HG03432 (cell line): ENCODE measurements at regions not wholly inside any gene's neighbourhood (a gene's known extent, or its start where the extent isn't known, plus 50 kb on each side); places are given as distances from the start of the nearest gene placed in this dataset.

Experiments
- ATAC-seq: cut with Tn5 transposase; IDR thresholded peaks from one replicate; pipeline ENCODE4 v1.9.1; 2021; ENCODE audit warnings: mild to moderate bottlenecking, moderate library complexity; ENCODE audit not compliant: unreplicated experiment

DNA sequence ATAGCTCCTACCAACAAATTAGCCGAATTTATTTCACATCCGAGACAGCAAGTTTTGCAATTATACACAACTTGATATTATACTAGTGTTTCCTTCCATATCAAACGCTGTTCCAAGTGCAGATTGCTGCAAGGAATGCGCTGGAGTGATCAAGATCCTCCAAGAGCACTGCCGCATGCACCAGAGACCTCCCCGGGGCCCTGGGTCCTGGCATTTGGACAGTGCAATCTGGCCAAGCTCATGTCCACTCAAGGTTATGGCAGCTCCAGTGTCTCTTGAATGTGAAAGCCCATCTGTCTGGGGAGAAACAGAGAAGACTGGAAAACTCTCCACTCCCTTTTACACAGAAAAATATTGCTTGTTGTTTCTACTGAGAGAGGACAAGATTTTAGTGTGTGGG, 111.9 kb downstream of the HSPH1 start:
- ATAC-seq = no peak

DNA sequence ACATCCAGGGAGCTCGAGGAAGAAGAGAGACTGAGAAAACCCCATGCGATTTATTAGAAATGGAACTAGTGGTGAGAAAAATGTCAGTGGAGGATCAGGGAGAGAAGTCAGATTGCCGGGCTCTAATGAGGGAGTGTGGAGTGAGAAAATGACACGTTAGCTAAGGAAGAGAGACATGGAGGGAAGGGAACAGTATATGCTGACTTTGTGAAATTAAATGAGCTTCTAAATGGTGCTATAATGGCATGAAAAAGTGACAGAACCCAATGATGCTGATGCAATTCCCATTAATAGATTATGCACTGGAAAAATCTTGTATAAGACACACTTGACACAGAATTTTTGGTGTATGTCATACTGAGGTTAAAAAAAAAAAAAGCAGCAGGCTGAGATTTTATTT, 112.6 kb downstream of the HSPH1 start:
- ATAC-seq = no peak

DNA sequence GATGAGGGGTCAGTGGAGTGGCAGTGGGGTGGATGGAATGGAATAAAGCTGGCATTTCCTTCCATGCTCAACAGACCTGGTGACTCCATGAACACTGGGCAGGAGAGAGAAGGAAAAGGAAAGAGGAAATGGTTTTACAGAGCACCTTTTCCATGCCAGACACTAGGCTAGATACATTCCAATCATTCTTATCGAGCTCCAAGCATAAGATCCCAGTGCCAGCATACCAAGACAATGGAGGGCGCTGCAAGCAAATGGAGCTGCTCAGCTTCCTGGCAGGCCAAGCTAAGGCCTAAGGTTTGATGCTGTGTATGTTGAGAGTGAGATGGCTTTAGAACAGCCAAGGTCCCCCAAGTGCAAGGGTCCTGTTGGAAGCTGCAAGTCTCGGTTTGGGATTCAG, 113.2 kb downstream of the HSPH1 start:
- no peak for ATAC-seq

DNA sequence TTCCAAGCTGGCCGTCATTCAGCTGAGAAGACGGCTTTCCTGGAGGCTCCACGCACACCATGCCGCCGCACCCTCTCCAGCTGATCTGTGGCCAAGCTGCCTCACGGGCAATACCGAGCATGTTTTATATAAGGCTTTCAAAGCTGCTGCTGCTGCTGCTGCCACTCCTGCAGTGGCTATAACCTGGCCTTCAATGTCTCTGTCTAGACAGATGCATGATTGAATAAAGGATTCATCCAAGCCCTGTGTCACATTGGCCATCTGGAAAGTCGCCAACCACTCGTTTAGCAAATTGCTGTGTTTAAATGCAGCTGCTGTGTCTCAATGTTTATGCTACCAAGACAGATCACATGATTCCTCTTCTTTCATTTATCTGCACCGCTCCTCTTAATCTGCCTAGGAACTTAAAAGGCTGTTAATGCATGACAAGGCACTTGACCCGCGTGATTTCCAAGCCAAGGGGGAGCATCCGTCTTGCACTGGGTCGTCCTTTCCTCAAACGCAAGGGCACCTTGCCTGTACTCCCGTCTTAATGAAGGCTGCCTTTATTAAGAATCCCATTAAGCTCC, 114.3 kb downstream of the TEX26 start:
- no peak for ATAC-seq

DNA sequence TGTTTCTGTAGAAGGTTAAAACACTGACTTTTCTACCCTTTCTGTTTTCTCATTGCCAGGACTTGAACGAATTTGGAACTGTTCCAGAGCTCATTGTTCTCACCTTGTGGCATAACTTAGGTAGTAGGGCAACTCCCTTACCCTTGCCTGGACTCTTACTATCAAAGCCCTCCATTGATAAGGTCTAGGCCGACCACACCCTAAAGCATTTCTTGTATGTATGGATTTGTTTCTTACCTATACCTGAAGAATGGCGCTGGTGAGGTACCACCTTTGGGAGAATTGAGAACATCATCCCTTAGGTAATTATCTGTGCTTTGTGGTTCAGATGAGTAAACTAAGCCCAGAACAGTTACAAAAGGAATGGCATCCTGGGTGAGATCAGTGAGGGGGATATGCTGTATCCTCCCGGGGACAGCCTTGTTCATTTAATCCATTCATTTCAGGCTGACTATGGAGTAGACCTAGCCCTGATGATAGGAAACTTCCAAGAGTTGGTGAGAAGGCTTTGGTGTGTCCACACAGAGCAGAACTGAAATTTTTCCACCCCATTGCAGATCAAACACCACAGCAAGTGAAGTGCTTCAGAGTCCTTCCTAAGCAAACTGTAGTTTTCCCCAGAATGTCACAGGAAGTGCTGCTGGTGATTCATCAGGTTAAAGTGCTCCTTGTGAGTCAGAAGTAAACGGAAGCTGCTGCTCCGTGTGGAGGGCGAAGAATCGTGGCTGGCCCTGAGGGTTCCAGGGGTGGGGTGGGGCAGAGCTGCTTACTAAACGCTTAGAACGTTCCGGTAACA, 113.0 kb downstream of the TEX26 start:
- ATAC-seq = peak; percentile 79

DNA sequence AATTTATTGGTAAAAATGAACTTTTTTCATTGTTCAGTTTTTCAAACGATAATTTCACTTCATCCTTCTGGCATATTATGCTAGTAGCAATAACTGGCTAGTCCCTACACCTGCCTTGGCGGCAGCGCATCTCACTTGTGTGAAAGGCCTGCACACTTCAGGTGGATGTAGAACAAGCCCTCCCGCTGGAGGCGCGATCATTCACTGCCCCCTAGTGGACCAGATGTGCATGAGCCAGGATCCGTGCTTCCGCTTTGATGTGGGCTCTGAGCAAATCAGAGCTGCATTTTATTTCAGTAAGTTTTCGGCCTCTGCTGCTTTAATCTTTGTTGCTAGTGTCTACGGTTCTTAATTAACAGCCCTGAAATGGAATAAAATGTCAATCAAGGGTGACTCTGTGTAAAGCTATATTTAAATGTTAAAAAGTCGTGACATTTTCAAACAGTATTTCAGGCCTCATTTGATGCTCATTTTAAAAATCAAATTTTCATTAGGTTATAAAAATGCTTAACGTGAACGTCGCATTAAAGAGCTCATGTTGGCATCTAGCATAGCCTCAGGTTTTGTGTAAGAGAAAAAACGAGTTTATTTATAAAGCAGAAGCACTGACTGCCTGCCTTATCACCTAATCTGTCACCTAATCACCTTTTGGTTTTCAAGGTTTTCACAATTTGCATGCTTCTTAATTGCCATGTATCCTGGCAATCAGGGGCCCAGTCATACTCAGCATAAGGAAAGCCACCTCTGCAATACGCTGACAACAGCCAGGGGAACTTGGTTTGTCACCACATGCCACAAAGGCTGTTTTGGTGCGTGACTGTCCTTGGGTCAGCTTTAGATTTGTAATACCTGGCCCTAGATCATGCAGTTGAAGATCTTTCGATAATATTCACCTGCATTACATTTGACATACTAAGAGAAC, 112.2 kb downstream of the TEX26 start:
- peak; percentile 79 for ATAC-seq

DNA sequence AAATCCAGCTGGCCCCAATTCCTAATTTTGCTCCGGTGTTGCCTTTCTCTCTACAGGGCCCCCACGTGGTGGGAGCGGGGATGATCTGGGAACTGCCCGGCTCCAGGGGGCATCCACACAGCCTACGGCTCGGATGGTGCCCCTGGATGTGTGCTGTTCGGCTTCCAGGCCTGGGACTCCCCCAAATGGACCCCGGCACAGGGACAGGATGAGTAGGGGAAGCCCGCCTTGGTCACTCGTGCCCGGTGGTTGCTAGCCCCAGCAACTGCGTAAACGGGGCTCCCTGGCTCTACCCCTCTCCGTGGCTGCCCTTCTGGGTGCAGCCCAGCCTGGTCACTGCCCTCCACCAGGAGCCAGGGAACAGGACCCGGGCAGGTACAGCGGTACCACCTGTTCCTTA, 111.5 kb downstream of the TEX26 start:
- ATAC-seq = no peak

DNA sequence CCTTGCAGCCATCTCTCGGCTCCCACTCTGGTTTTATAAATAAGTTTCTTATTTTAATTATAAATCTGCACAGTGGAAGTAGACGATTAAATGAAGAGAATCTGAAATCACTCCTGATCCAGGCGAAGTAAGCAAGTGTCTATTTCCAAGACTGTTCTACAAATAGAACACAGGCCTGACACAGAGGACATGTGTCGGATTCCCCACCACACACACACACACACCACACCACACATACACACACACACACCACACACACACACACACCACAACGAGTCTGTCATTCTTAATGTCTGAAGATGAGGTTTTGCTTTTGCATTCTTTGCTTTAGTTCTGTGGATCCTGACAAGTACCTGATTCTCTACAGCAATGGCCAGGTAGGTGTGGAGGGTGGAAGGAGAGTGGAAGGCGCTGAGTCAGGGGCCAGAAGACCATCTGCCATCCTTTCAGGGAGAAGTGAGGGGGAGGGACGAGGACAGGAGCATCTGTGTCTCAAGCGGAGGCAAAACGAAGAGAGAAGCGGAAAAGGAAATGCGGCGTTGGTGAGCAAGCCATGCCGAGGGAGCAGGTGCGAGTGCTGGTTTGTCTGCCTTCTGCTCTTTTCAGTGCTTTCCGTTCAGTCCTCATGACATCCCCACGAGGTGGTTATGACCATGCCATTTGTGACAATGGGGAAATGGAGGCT, 110.2 kb downstream of the TEX26 start:
- ATAC-seq = no peak

DNA sequence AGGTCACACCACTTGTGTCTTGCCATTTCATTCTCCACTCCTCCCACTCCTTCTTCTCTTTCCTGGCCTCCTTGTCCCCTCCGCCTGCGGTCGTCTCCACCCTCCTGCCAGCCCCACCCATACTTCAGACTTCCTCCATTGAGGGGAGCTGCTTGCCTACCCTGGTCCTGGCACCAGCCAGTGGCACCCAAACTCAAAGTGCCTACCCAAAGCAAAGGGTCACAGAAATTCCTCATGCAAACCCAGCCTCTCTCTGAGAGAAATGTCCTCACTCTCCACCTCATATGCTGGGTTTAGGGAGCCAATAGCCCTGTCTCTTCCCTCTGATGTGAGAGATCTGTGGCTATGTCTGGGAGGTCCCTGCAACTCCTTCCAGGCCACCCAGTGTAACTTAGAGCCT, 109.6 kb downstream of the TEX26 start:
- ATAC-seq = no peak

DNA sequence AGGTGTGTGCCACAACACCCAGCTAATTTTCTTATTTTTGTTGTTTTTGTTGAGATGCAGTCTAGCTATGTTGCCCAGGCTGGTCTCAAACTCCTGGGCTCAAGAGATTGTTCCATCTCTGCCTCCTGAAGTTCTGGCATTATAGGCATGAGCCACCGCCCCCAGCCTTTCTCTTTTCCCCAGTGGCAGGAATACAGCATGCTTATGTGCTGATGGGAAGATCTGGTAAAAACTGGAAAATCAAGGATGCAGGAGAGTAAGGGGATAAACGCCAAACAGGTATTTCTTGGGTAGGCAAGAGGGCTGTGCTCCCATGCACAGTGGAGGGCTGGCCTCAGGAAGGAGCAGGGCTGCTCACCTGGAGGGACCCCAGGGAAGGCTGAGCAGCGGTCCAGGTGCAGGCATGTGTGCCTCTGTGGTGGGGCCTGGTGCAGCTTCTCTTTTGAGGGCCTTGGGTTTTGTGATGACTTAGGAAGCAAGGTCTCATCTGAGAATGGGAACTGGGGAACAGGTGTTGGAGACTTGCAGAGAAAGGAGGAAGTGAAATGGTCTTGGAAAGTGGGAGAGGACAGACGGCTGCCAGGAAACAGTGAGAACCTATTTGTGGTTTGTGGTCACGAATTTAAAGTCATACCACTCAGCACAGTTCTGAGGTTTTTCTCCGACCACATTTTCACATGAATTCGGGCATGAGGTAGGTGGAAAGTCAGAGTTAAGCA, 106.5 kb downstream of the TEX26 start:
- ATAC-seq = peak; percentile 91

DNA sequence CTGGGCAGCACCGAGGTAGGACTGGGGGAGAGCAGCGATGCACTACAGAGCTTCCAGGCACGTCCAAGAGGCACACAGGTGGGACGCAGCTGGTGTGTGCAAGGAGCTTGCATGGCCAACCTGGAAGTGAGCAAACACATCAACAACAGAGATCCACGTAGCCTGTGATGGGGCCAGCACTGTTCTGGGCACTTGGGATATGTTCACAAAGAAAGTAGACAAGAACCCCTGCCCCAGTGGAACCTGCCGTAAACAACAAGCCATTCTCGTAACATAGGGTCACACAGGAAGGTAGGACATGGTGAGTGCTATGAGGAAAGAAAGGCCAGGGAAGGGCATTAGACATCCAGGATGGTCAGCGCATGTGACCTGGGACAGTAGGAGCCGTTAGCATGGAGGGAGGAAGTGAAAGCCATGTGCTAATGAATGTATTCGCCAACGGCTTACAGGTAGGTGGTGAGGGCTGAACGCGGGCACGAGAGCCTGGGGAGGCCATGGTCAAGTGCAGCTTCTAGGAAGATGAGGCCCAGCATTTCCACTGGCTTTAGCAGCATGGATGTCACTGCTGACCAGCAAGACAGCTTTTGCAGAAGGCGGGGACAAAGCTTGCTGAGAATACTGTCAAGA, 105.5 kb downstream of the TEX26 start:
- ATAC-seq = no peak

DNA sequence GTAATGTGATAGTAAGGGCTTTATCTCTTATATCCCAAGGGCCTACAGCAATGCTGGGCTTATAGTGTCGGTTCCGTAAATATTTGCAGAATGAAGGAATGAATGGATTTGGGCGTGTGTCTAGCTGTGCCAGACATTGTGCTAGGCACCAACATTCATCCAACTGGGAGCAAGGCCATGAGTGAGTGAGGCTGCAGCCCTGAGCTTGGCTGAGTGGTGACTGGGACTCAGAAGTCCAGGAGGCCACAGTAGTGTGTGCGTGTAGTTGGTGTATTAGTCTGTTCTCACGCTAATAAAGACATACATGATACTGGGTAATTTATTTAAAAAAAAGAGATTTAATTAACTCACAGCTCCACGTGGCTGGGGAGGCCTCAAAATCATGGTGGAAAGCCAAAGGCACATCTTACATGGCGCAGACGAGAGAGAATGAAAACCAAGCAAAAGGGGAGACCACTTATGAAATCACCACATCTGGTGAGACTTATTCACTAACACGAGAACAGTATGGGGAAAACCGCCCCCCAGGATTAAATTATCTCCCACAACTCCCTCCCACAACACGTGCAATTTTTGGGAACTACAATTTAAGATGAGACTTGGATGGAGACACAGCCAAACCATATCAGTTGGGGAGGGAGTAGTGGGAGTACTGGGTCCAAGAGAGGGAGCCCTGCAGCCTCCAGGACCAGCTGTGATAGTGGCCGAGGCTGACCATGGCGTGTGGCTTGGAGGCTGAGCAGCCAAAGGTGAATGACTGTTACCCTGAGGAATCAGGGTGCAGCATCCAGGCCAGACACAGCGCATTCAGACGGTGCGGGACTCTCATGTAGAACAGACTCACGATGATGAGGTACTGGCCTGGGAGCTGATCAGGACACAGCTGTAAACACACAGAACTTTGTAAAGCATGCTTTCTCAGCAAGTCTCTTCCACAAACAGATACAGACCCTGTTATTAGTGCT, 104.6 kb downstream of the TEX26 start:
- ATAC-seq = no peak

DNA sequence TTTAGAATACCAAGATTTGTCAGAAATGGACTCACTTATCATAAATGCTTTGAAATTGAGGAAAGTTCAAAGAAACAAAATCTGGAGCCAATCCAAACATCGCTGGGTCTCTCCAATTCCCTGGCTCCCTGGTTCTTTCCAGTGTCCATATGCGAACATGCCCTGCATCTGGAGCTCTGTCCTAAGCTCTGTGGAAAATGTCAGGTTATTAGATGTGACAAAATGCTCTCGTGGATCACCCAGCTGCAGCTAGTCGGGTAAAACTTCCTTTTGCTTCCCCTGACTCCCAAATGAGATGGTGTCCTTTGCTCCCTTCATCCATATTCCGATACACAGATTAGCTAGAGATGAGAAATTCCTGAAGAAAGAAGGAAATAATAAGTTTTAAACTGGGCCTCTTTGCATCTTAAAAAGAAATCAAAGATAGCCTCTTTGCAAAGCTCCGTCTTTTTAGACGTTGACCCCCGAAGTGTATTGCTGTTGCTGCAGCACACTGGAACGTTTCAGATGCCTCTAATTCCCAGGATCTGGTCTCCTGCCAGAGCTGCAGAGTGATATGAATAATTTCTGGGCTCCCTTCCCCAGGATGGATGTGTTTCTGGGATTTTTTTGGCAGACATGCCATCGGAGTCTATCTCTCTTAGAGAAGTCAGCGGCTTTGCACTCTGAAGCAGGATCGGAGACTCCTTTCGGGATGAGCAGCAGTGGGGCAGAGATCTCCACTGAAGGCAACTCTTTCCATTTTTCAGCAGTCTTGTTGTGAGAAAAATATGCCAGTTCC, 102.9 kb downstream of the TEX26 start:
- no peak for ATAC-seq

DNA sequence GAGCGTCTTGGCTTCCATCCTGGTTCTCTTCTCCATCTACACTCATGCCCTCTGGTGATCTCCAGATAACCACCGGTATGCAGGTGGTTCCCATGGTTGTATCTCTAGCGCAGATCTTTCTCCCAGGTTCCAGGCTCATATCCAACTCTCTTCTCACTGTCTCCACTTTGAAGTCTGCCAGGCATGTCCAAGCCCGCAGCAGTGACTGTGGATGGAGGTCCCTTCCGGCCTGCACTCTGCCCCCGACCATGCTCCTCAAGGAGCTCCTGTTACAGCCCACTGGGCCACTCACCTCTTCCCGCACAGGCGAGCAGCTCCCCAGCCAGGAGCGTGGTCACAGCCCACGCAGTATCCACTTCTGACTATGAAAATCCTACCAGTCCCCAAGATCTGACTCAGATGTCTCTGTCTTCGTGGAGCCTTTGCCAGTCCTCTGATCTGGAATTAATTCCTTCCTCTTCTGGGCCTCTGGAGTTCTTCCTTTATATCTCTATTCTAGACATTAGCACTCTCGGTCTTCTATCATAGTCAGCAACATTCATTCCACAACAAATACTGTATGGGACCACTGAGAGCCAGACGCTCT, 100.2 kb downstream of the TEX26 start:
- no peak for ATAC-seq

DNA sequence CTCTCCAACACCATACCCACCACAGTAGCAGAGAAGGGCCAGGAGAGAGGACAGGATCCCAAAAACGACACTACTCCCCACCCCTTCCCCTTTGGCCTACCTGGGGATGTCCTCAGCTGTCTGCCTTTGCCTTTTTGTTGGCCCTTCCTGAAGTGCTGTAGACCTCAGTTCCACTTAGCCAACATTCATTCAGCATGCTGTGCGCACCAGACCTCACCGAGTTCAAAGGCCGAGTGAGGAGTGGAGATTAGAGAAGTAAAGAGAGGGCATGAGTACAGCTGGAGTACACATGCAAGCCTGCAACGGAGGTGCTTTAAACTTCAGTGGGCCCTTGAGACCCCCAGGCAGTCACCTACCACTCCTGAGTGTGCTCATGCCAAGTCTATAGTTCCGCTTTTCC, 99.0 kb downstream of the TEX26 start:
- no peak for ATAC-seq

DNA sequence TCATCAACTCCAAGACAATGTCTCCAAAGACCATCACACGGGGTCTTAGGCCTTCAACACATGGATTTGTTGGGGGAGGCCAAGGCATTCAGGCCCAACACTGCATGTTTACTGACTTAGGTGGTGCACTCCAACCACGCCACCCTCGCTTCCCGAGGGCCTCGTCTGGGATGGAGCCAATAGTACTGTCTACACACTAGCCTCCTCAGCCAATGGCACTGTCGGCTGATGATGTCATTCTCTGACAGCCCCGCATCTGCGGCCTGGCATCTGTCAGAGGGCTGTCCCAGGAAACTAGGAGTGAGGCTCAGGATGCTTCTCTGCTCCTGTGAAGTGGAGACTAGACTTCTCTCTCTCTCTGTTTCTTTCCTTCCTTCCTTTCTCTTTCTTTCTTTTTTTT, 96.6 kb downstream of the TEX26 start:
- no peak for ATAC-seq

DNA sequence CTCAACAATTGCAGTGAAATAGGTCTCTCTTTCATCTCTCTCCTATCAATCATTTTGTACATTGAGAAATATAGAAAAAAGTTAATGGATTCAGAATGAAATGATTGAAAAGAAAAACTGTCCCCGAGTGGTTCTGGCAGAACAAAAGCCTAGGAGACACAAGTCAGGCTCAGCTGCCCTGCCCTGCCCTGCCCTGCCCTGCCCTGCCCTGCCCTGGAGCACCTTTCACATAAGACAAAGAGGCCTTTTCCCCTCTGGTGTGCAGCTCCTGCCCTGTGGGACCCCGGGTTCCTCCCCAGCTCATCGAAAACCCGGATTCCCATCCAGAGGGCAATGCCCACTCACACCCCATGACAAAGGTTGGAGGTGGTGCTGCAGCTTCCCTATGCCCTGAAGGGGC, 94.7 kb downstream of the TEX26 start:
- ATAC-seq = no peak
